Astrocyte (in vitro differentiated cells and primary cell): ENCODE measurements at regions not wholly inside any gene's neighbourhood (a gene's known extent, or its start where the extent isn't known, plus 50 kb on each side); places are given as distances from the start of the nearest gene placed in this dataset.

Source experiments
- EZH2 ChIP-seq: IDR thresholded peaks from 2 replicates; pipeline ENCODE4 v1.6.1; 2012; ENCODE audit warnings: mild to moderate bottlenecking, low read length, inconsistent platforms; ENCODE audit not compliant: insufficient read depth
- TF ChIP-seq, protein P1 (sequence below): IDR thresholded peaks from 2 replicates; pipeline ENCODE4 v1.5.1; 2011; ENCODE audit warnings: low read depth, mild to moderate bottlenecking, inconsistent platforms, low read length, moderate library complexity; ENCODE audit not compliant: insufficient read depth

DNA sequence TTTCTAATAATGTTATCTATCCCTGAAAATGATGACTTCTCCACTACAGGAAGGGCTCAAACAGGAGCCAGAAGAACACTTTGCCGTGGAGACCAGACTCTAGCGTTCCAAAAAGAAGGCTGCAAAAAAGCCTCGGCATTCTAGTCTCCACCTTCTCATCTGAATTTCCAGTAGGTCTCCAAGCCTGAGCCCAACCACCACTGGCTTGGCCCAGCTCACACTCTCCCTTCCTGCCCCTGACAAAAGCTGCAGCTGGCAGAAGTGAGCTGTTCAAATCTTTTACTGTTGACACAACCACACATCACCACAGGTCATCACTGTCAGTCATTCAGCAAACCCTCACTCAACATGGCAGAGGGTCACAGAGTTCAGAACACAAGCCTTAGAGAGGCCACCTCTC is 69.3 kb downstream of the CAMK2N1 start:
- TF ChIP-seq, protein P1, sequence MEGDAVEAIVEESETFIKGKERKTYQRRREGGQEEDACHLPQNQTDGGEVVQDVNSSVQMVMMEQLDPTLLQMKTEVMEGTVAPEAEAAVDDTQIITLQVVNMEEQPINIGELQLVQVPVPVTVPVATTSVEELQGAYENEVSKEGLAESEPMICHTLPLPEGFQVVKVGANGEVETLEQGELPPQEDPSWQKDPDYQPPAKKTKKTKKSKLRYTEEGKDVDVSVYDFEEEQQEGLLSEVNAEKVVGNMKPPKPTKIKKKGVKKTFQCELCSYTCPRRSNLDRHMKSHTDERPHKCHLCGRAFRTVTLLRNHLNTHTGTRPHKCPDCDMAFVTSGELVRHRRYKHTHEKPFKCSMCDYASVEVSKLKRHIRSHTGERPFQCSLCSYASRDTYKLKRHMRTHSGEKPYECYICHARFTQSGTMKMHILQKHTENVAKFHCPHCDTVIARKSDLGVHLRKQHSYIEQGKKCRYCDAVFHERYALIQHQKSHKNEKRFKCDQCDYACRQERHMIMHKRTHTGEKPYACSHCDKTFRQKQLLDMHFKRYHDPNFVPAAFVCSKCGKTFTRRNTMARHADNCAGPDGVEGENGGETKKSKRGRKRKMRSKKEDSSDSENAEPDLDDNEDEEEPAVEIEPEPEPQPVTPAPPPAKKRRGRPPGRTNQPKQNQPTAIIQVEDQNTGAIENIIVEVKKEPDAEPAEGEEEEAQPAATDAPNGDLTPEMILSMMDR, result no peak
- TF ChIP-seq EZH2, result no peak
